Posterior vena cava (tissue), 2 donors: ENCODE measurements at regions not wholly inside any gene's neighbourhood (a gene's known extent, or its start where the extent isn't known, plus 50 kb on each side); places are given as distances from the start of the nearest gene placed in this dataset.

Experiments
- DNase-seq: peaks from one replicate; pipeline ENCODE4 v3.0.0-alpha.2; 2020; ENCODE audit warnings: low spot score
- intact Hi-C, 2 donors: fragments of 100-400 bp; cut with DNase I; formaldehyde crosslinking; loops; one replicate each; pipeline versions ENCODE4 v1.14.1 to v1.14.2; 2022 to 2023
- donor health status: DM: yes; HTN: yes; CAD: no.
- donor health status: DM: yes; HTN: yes; CAD: no.

DNA sequence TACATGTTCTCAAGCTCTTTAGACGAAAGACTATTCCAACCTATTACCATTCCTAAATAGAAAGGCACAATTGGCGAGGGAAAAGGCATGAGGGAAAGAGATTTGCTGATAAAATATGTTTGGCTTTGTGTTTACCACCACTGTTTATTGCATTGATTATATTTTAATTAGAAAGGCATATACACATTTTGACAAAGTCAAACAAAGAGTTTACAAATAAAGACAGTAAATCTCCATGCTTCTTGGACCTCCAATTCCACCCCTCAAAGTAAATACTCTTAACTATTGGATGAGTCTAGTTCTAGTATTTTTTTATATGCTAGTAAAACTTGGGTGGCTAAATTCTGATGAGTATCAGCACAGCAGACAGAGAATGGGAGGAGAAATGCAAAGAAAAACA, 521.4 kb downstream of the FBXO15 start:
- no peak for DNase-seq
- intact Hi-C loops: no loop called here

GRCh38 chr18:73621091-73621490, 526.5 kb downstream of the FBXO15 start:
- no peak for DNase-seq

DNA sequence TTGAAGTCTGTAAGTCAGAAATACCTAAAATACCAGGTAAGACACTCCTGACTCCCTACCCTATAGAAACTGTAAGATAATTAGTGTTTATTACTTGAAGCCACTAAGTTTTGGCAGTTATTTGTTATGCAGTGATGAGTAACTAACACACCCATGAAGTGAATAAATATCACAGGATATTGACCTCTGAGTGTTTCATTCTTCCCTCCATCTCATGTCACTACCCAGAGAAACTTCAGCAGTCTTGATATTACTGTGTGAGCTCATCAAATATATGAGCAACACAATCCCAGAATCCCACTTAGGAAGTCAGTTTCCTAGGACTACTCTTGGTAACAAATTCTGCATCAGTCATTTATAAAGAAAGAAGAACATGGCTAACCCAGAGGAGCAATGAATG, 529.7 kb downstream of the FBXO15 start:
- intact Hi-C loops: loop anchor here in 1 of 2 donors (10.0 kb wide), 1 partner anchor 183 kb away; no protein-coding TSS in a partner anchor
- no peak for DNase-seq

More at GRCh38 chr18:73621091-73621490, 526.5 kb downstream of the FBXO15 start:
- intact Hi-C loops: no loop called here

DNA sequence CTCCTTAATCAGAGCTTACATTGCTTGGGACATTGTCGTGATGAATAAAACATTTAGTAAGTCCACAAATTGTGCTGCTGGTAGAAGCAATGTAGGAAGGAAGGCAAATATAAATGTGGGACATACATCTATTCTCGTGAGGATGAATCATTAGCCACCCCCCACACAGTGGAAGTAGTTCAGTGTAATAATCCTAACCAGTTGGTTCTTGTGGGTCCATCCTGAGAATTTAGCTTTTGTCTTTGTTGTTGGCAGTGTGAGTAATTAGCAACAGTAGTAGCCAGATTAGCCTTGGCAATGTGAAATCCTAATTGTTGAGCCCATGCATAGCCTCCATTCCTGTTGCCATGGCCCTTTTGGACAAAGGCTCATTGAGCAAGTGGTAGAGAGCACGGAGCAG, 532.1 kb downstream of the FBXO15 start:
- no peak for DNase-seq
- intact Hi-C loops: loop anchor here in 1 of 2 donors (10.0 kb wide), 1 partner anchor 181 kb away; no protein-coding TSS in a partner anchor

DNA sequence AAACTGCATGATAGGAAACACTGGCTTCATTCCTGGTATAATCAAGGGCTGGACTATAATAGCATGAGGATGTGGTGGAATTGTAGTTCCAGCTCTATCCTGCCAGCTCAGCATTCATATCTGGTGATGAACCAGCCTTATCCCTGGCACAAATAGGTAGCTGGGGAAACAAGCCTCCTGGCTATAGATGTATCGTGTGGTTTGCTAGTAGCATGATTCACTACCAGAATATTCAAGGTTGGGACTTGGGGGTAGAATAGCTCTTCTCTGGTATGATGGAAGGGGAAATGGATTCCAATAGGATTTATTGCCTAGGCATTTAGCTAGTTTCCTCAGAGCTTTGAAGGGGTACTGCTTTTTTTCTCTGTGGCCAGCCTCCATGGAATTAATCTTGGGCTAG, 532.8 kb downstream of the FBXO15 start:
- intact Hi-C loops: loop anchor here in 1 of 2 donors (10.0 kb wide), 1 partner anchor 180 kb away; no protein-coding TSS in a partner anchor
- no peak for DNase-seq

- no peak for DNase-seq
- intact Hi-C loops: loop anchor here in 1 of 2 donors (10.0 kb wide), 1 partner anchor 179 kb away; no protein-coding TSS in a partner anchor
Observed at GRCh38 chr18:73613706-73614340, 533.8 kb downstream of the FBXO15 start.

GRCh38 chr18:73597832-73598615, 549.6 kb downstream of the FBXO15 start:
- intact Hi-C loops: no loop called here
- DNase-seq: no peak

DNA sequence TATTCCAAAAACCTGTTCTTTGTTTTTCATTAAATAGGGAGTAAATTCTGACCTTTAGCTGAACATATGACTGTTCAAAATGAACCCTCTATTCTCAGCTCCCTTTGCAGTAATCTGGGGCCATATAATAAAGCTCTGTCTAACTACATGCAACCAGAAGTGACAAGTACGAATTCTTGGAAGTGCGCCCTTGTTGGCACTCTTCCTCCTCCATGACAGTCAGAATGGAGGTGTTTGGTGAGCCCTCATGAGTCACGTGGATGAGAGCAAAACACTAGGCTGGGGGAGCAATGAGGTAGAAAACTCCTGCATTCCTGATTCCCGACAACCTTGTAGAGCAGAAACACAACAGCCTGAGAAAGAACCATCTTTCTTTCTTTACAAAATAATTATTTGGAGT, 552.9 kb downstream of the FBXO15 start:
- intact Hi-C loops: no loop called here
- DNase-seq: no peak

DNA sequence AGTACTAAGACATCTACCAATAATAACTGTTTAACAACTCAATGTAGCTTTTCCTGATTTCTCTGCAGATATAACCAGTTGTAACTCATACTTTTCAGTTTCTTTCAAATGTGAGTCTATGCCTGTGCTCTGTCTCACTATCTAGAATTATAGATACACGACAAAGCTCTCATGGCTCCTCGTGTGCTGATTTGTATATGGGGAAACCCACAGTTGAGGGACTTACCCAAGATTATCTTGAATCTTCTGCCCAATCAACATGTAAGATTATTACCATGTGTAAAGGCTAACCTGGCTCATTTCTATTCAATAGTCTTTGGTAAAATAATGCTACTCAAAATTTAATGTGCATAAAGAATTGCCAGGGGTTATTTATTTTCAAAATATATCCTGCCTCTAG, 554.4 kb downstream of the FBXO15 start:
- no peak for DNase-seq
- intact Hi-C loops: no loop called here

DNA sequence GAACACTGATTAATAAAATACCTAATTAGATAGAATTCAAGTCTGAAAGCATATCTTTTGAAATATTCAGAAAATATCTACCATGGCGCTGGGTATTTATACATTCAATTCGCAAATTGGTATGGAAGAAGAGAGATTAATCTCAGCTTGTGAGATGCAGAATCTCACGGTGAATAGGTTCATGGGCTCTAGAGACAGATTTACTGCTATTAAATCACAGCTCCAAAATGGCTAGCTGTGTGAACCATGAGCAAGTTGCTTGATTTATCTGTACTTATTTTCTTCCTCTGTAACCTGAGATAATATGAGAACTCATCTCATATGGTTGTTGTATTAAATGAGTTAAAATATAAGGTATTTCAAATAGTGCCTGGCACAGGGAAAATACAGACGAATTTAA, 556.7 kb downstream of the FBXO15 start:
- DNase-seq: no peak
- intact Hi-C loops: no loop called here

- DNase-seq: no peak
- intact Hi-C loops: no loop called here
Observed at GRCh38 chr18:73579698-73580097, 567.9 kb downstream of the FBXO15 start.

DNA sequence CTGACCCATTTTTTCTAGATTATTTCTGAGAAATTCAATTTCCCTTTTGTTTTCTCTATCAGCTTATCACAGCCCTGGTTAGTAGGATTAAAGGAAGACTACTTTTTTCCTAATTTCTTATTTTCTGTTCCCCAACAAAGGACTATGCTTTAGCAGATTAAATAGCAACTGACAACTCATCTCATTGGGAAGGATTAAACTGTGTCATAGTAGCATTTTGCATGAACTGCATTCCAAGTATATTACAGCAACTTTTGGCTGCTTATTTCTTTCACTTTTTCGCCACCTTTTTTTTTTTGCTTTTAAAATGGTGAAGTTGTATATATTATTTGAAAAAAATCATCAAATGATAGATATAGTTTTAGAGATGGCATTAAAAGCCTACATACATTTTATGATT, 570.3 kb downstream of the FBXO15 start:
- DNase-seq: no peak
- intact Hi-C loops: no loop called here

- intact Hi-C loops: no loop called here
- DNase-seq: no peak
Observed at GRCh38 chr18:73563901-73564472, 583.6 kb downstream of the FBXO15 start.

GRCh38 chr18:73563345-73563744, 584.3 kb downstream of the FBXO15 start:
- intact Hi-C loops: no loop called here
- no peak for DNase-seq

GRCh38 chr18:73556904-73557303, 590.7 kb downstream of the FBXO15 start:
- no peak for DNase-seq
- intact Hi-C loops: no loop called here

DNA sequence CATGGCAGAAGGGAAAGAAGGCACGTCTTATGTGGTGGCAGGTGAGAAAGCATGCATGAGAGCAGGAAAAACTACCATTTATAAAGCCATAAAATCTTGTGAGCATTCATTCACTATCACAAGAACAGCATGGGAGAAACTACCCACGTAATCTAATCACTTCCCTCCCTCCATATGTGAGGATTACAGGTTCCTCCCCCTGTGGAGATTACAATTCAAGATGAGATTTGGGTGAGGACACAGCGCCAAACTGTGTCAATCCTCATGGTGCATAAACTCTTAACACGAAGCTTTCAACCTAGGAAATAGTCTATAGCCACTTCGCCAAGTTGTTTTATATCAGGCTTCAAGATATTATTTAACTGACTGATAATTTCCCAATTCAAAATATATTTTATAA, 595.5 kb downstream of the FBXO15 start:
- DNase-seq: no peak
- intact Hi-C loops: no loop called here

DNA sequence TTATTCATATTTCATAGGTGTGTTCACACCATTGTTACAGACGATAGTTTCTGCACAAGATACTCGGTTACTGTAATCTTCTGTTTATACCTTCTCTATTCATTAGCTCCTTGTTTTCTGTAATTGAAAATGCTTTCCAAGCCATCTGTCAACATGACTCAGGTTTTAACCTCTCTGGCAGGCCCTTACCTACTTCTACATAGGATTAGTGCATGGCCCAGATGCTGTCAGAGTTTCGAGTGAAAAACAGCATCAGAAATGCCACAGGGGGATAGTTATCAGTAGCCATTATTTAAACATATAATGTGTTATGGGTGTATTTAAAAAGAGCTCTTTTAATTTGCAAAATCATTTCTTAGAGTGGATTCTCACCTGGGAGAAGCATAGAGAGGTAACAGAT, 596.4 kb downstream of the FBXO15 start:
- no peak for DNase-seq
- intact Hi-C loops: no loop called here

GRCh38 chr18:73549236-73549635, 598.4 kb downstream of the FBXO15 start:
- intact Hi-C loops: no loop called here
- no peak for DNase-seq

- intact Hi-C loops: no loop called here
- DNase-seq: no peak
Observed at GRCh38 chr18:73545472-73545871, 602.2 kb downstream of the FBXO15 start.

- DNase-seq: no peak
- intact Hi-C loops: no loop called here
Observed at GRCh38 chr18:73544617-73545016, 603.0 kb downstream of the FBXO15 start.
